ENCODE measurements at regions not wholly inside any gene's neighbourhood (a gene's known extent, or its start where the extent isn't known, plus 50 kb on each side); places are given as distances from the start of the nearest gene placed in this dataset.
"Not testable (repeated sequence)": the region's sequence is repeated elsewhere in the genome, so short reads cannot be mapped to it uniquely, and the experiment has no call there.

DNA sequence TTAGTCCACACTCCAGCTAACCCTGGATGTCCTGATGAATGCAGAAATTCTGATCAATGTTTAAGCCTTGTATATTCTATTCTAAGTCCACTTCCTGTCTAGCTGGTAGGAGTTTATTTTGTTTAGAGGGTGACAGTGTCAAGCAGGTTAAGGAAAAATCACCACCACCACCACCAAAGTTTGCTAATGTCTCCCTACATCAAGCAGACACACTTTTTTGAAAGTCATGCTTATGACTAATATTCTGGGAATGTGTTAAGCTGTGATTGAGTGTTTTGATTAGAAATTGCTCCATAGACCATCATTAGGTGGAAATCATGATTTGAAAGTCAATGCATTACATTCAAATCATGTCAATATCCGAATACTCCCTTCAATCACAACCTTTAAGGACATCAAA lies 1530.1 kb downstream of the MAT2B start:
- DNase-seq = no peak

DNA sequence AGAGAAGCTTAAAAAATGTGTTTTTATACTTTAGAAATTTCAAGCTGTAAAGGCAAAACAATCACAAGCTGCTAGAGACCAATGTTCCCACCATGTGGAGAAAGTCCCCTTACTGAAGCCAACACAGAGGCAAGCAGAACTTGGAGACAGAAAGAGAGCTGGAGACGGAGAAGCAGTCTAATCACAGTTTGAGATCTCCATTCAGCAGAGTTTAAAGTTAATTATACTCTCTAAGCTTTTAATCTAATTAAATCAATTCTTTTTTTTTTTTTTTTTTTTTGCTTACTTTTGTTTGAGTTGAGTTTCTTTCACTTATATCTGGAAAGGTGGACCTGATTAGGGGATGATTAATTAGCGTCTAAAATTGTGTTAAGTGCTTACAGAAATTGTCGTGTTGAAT lies 1534.3 kb downstream of the MAT2B start:
- DNase-seq = no peak

DNA sequence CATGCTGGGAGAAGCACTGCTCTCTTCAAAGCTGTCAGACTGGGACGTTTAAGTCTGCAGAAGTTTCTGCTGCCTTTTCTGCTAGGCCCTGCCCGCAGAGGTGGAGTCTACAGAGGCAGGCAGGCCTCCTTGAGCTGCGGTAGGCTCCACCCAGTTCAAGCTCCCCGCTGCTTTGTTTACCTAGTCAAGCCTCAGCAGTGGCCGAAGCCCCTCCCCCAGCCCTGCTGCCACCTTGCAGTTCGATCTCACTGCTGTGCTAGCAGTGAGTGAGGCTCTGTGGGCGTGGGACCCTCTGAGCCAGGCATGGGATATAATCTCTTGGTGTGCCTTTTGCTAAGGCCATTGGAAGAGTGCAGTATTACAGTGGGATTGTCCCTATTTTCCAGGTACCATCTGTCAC lies 1540.5 kb downstream of the MAT2B start:
- DNase-seq = not testable (repeated sequence)

DNA sequence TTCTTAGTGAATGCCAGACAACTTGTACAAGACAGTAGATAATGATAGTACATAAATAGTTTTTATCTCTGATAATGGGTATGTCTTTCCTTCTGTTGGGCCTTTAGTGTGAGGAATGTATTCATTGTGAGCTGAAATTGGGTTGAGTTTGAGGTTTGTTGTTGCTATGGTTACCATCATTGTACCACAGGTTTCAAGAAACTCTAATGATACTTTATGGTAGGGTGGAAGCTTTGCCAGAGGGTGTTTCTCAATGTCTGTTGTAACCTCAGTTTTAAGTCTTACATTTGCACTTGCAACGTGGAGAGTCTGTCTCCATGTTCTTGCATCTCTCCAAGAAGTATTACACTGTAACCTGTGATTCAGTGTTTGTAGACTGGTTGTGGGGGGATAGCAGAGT lies 1550.1 kb downstream of the MAT2B start:
- no peak for DNase-seq

DNA sequence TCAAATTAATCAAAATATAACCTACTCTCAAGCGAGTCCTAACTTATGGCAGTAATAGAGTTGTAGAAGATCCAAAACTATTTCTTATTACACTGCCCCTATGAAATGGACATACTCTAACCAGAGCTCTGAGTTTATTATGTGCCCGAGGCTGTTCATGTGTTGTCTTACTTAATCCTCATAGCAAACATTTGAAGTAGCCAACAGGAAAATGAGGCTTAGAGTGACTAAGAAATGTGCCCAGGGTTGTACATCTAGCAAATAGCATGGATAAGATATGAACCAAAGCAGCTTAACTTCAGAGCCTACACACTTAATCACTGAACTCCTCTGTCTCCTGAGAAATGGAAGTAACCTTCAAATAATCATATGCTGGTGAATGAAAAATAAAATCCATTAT lies 1551.7 kb downstream of the MAT2B start:
- DNase-seq = no peak

DNA sequence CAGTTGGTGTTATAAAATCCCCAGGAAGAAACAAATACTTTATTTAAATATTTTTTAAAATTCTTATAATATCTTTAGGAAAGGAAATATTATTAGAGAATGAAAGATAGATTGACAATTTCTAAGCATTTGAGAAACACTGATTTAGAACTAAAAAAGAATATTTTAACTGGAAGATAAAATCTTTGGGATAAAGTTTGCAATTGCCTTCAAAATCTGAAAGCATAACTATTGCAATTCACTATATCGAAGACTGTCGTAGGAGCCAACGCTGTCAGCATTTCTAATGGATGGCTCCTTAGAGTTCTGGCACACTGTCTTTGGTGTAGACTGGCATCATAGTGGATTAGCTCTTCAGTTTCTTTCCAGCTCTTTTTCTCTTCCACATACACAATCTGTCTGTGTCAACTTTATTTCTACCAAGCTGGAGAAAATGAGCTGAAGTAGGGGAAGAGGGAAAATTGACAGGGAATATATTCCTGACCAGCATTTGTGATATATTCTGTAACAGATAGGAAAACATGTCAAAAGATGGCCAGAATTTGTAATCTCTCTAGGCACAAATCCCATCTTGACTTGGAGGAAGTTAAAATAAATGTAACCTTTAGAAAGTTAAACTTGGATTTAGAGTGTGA lies 1561.4 kb downstream of the MAT2B start:
- no peak for DNase-seq

DNA sequence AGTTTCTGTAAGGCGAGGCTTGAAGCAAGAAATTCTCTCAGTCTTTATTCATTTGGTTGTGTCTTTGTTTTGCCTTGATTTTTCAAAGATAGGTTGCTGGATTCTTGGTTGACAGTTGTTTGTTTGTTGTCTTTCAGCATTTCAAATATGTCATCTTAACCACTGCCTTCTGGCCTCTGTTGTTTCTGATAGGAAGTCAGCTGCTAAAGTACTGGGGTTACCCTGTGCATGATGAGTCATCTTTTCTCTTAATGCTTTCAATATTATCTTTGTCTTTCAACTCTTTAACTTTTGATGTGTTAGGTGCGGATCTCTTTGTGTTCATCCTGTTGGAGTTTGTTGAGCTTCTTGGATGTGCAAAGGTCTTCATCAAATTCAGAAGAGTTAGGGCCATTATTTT lies 1571.3 kb downstream of the MAT2B start:
- no peak for DNase-seq

DNA sequence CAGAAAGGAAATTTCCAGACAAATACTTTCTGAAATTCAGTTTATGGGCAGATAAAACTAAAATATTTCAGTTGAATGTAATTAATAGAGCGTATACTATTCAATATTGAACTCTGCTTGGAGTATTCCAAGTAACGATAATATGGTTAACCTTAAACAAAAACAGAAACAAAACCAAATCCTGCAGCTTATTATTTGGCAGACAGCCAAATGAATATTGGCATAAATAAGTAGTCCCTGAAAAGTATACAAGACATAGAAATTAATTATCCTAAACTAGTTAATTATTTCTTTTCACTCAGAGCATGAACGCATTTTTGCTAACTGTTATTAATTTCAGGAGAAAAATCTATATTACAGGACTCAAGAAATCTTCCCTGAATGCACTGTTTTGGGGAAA lies 1574.0 kb downstream of the MAT2B start:
- no peak for DNase-seq

DNA sequence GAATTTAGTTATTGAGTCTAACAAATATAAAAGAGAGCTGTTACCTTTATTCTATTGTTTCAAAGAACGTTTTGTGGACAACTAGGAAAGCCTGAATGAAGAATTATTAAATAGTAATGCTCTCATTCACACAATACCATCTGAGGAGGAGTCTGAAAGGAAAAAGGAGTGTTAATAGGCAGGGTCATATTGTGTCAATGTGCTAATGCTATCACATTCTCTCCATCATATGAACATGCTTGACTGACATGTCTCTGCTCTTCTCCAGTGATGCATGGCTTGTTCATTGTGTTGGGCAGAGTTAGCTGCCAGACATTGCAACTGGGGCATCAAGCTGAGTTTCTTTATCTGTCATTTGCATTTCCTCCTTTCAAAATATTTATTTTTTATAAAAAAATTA lies 1578.0 kb downstream of the MAT2B start:
- no peak for DNase-seq

DNA sequence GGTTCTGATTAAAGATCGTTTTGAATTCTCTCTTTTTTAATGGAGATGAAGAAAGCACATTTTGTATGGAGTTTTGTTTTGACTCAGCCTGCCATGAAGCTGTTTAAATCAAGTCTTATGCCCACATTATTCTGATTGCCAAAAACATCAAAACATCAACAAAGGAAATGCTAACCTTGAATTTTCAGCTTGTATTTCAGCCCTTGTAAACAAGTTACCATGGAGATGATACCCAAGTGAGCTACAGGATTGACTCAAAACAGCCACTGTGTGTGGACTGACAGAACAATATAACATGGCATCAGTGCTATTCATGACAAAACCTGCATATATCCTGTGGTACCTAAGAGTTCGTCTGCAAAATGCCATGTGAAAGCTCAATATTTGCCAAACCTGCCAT lies 1581.0 kb downstream of the MAT2B start:
- DNase-seq = no peak

DNA sequence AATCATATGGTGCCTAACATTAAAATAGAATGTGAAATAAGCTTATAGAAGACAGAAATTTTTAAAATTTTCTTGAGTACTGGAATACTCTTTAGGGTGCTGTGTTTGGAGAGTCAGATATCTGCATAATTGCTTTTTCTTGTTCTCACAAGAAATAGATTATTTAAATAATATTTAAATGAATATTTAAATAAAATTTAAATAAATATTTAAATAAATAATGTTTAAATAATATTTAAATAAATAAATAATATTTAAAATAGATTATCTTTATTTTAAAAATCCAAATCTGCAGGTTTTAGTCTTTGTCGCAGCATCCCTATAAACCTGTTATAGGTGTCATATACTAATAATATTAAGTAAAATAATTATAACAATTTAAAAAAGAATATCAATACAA lies 1589.4 kb downstream of the MAT2B start:
- no peak for DNase-seq

DNA sequence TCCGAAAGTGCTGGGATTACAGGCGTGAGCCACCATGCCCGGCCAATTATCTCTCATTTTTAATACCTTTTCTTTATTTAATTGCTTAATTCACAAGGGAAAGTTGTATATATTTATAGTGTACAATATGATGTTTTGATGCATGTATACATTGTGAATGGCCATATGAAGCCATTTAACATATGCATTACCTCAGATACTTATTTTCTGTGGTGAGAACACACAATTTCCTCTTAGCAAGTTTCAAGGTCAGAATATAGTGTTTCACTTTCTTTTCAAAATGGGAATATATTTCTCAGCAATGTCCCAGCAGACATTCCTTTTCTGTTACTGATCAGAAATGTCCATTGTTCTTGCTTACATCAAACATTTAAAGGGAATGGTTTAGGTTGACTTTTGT lies 1596.3 kb downstream of the MAT2B start:
- no peak for DNase-seq

DNA sequence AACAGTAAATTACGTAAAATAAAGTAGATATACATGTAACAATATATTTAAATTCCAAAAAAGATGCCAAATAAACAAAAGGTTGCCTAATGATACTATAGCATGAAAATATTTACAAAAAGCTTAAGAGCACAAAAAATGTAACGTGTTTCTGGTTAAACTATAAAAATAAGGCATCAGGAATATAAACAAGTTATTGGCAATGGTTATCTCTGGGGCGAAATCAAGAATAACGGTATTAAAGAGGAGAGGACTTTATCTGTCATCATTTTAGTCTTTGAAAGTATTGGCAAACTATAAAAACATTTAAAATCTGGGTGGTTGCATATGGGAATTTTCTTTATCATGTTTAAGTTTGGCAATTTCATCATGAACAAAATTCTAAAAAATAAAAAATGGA lies 1599.2 kb downstream of the MAT2B start:
- no peak for DNase-seq

DNA sequence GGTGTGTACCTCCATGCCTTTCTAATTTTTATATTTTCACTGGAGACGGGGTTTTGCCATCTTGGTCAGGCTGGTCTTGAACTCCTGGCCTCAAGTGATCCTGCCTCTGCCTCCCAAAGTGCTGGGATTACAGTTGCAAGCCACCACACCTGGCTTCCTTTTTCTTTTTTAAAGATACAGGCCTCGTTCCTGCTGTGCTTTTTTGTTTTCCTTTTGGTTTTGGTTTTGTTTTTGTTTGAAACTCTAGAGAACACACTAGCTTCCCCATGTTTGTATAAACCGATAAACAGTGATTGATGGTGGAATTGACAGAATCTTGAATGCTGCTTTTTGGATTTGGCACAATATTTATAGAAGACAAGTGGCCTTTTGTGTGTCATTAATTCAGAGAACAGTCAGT lies 1603.4 kb downstream of the MAT2B start:
- DNase-seq = no peak

DNA sequence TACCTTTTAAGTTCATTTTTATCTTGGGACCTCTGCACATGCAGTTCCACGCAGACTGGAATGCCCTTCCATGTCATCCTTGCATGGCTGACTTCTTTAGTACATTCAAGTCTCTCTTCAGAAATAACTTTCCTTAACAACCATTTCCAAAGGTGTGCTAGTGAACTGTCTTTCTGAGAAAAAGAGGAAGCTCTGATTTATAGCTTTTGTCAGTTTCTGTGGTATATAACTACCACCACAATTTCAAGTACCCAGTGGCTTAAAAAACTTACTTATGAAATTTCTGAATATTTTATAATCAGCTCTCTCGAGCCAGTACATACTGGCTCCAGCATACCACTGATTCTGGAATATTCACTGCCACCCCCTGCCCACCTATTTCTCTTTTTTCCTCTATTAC lies 1613.8 kb downstream of the MAT2B start:
- no peak for DNase-seq

DNA sequence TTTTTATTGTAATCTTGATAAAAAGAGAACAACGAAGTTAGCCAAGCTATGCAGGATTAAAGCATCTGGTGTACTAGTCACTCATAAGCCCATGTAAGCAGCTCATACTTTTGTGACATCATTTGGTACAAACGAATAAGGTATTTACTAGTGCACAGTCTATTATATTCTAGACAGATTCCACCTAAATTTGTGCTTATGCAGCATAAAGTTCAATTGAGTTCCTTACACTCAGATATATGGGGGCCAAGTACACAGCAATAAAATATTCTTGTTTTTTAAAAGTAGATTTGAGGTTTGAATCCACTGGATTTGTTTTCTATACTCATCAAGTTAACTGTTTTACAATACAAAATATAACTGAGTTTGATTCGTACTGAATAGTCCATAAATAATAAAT lies 1621.2 kb downstream of the MAT2B start:
- no peak for DNase-seq

DNA sequence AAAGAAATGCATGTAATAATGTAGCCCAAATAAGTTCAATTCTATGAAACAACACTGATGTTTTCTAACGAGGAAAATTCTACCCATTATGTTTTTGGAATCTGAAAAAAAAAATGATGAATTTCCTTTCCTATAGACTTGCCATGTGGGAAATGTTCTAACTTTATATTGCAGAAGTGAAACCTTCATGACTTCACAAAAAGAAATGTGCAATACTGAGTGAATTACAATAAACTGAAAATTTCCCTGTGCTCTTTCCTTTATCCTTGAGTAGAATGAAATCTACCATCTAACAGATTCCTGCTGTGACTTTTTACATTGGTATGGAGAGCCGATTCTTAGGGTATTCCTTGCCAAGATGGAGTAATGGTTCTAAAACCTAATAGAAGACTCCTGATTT lies 1622.5 kb downstream of the MAT2B start:
- no peak for DNase-seq

DNA sequence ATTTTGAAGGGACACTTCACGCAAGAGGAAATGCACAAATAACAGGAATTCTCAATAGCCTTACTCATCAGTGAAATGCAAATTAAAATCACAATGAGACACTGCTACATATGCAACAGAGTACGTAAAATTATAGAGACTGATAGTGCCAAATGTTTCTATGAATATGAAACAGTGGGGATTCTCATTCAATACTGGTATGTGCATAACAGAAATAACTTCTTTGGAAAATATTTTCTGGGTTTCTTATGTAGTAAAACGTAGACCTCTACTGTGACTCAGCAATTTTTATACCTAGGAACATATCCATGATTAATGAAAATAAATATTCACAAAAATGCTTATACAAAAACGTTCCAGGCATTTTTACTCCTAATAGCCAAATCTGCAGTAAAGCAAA lies 1625.2 kb downstream of the MAT2B start:
- DNase-seq = no peak

DNA sequence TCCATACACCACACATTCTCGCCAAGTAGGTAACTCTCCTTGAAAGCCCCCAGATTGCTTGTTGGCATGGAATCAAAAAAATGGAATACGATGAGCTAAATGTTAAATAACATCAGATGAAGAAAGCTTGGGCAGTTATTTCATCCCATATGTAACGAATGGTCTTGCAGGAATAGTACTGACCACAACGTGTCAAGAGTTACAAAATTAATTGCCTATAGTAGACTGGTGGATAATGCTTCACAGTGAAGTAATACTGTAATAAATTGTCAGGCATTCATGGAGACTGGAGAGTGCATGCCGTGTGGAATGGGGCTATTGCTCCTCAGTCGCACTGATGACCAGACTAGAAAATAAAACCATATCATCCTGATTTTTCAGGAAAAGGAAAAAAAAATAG lies 1628.7 kb downstream of the MAT2B start:
- DNase-seq = no peak

DNA sequence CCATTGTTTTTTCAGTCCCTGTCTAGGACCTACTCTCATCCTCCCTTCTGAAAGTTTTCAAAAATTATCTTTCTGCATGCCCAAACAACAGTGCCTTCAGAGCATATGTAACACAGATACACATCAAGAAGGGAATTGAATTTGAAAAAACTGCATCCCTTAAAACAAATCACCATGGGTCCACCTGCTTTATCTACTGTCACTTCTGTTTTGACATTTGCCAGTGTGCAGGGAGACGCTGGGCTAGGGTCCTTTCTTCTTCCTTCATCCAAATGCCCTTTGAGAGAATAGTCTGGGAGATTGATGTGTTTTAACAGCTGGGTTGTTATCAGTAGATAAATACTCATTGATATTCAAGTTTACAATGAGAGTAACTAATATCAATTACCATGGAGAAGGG lies 1630.1 kb downstream of the MAT2B start:
- DNase-seq = no peak

DNA sequence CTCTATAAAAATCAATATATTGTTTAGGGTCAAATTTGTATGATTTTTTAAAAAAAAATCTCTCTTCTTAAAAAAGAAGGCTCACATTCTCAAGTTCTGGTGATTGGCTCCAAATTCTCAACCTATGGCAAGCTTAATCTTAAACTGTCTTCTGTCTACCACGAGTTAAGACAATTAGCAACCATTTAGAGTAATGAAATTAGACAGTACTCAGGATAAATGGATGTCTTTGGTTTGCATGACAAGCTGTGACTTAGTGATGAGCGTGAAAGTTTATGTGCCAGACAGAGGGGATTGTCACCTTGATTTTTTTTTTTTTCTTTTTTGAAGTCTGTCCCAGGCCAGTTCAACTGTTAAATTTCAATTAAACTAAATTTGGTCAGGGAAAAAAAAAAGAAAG lies 1632.3 kb downstream of the MAT2B start:
- DNase-seq = no peak

DNA sequence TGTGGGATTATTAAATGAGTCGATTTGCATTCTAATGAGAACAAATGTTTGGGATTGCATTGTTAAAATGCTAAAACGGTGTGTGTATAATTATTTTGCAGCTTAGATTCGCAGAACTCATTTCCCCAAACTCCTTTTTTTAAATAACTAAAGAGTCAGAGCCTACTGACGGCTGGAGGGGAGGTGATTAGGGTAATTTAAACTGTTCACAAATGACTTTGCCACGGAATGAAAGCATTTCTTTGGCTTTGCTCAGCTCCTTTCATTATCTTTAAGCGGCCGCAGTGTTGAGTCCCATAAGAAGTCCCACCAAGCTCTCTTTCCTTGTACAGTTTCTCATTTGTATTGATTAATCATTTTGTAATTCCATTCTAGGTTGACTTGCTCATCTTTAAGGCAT lies 1632.8 kb downstream of the MAT2B start:
- DNase-seq = no peak

DNA sequence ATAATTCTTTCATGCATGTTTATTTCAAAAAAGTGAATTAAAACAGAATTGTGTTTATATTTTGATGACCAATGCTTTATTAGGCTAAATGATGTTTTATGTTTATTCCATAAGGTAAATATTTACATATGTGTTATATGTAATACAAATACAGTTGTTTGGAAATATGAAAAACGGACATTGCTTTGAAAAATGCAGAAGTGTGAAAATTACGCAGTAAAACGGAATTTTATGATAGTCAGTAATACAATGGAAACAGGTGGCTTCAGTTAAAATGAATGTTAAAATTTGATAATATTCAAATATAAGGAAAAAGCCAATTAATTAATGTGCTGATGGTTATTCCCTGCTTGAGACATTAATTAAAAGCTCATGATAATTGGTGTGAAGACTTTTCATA lies 1633.8 kb downstream of the MAT2B start:
- no peak for DNase-seq

DNA sequence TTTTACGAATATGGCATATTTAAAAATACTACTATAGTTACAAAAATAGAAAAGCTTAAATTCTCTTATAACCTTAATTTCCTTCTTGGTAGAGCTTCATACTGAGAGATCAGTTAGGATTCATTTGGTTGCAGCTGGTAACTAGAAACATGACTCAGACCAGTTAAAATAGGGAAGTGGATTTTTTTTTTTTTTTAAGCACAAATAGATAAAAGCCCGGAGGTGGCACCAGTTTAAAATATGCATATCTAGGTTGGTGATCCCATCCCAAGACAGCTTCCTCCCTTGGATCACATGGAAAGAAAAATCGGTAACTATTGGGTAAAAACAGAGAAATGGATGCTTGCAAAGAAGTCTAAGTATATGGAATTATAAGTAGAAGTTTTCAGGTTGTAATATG lies 1634.3 kb downstream of the MAT2B start:
- no peak for DNase-seq

DNA sequence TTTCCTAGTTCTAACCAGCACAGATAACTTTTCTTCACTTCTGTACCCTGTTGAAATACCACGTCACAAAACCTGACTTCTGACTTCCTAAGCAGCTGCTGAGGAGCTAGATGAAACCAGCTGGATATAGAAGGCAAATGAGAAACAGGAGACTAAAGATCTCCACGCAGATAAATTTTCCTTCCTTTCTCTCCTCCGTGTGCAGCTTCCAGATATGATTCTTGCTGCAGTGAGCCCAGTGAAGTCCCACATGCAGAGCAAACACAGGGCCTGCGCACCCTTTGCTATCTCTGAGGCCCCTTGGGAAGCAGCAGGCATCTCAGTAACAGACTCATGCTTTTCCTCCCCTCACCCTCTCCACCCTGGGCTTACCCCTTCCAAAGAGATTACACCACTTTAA lies 1638.3 kb downstream of the MAT2B start:
- DNase-seq = no peak

DNA sequence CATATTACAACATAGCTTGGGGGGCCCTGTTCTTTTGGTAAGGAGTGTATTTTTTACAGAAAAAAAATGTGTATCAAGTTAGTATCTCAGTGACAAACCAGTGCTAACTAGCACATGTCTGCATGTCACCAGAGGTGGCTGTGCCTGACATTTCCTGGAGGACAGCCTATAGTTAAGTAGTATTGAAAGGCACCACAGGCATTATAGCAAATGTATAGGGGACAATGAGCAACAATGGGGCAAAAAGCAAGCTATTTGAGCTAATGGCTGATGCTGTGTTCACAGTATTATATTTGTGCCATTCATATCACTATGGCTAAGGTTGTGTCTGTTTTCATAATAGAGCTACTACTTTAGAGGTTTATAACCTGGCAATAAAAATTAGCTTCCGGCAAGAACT lies 1644.0 kb downstream of the MAT2B start:
- DNase-seq = no peak

Data from stimulated activated CD4-positive, alpha-beta T cell treated with anti-CD3 and anti-CD28 coated beads, Interleukin-2, amount 100 ng/mL, for 48 hours (primary cell).